B cell (primary cell): ENCODE measurements at regions not wholly inside any gene's neighbourhood (a gene's known extent, or its start where the extent isn't known, plus 50 kb on each side); places are given as distances from the start of the nearest gene placed in this dataset.

Experiments used
- ATAC-seq: fragments of 200-7000 bp; cut with Tn5 transposase; one replicate; pipeline ENCODE4 v1.10.0; 2021; ENCODE audit warnings: low read depth, mild to moderate bottlenecking, moderate number of reproducible peaks, moderate library complexity
- CTCF ChIA-PET: fragments of 350-600 bp; sonication (Branson Sonifier 250); formaldehyde crosslinking; loops from one replicate; lab custom pipeline; 2021; ENCODE audit warnings: antibody characterized with exemption, inconsistent platforms; lab: Charles Lee
- POLR2A ChIA-PET: fragments of 350-600 bp; sonication (Branson Sonifier 250); formaldehyde crosslinking; loops from one replicate; lab custom pipeline; 2021; ENCODE audit warnings: antibody characterized with exemption; lab: Charles Lee
- DNase-seq: peaks from one replicate; pipeline ENCODE4 v3.0.0; 2013
- H2AFZ ChIP-seq: 2 replicates; pipeline ENCODE4 v1.6.1; 2012; ENCODE audit warnings: mild to moderate bottlenecking, low read depth, low read length; ENCODE audit not compliant: insufficient read depth, poor library complexity, severe bottlenecking
- H3K27ac ChIP-seq, 2 donors: 1 replicate in 1 of 2; 2 replicates in 1 of 2; pipeline ENCODE4 v1.5.1; 2012 to 2013; ENCODE audit warnings: low read length in 2 of 2, mild to moderate bottlenecking in 2 of 2, moderate library complexity in 1 of 2
- H3K27me3 ChIP-seq, 4 experiments: fragments of 200-600 bp in 1 of 4; sonication (generic) in 1 of 4; replicated peaks in 1 of 4; 1 replicate in 2 of 4; 2 replicates in 2 of 4; pipeline versions ENCODE4 v1.6.1 to v1.7.0; 2013 to 2016; ENCODE audit warnings: low read length in 3 of 4, mild to moderate bottlenecking in 2 of 4, mixed read lengths in 1 of 4, moderate library complexity in 1 of 4; ENCODE audit not compliant: insufficient read depth in 4 of 4, control insufficient read depth in 3 of 4; ENCODE audit errors: control extremely low read depth in 1 of 4
- H3K36me3 ChIP-seq, 2 experiments: replicated peaks in 1 of 2; 1 replicate in 1 of 2; 2 replicates in 1 of 2; pipeline versions ENCODE4 v1.6.1 to v1.7.1; 2013; ENCODE audit warnings: low read length in 1 of 2; ENCODE audit not compliant: insufficient read depth in 2 of 2, control insufficient read depth in 1 of 2; ENCODE audit errors: control extremely low read depth in 1 of 2, extremely low read depth in 1 of 2
- H3K4me1 ChIP-seq, 2 donors: fragments of 200-600 bp in 1 of 2; sonication (generic) in 1 of 2; 1 replicate in 1 of 2; 2 replicates in 1 of 2; pipeline versions ENCODE4 v1.5.1 to v1.6.1; 2013 to 2017; ENCODE audit warnings: low read length in 2 of 2; ENCODE audit not compliant: control insufficient read depth in 2 of 2, insufficient read depth in 2 of 2
- H3K4me2 ChIP-seq: replicated peaks from 2 replicates; pipeline ENCODE3; 2012; ENCODE audit warnings: mild to moderate bottlenecking, low read depth, low read length; ENCODE audit not compliant: poor library complexity, severe bottlenecking
- H3K4me3 ChIP-seq, 5 experiments: fragments of 200-600 bp in 1 of 5; sonication (generic) in 1 of 5; 1 replicate in 3 of 5; 2 replicates in 2 of 5; pipeline versions ENCODE4 v1.5.1 to v1.7.0; 2011 to 2016; ENCODE audit warnings: low read length in 4 of 5, mild to moderate bottlenecking in 4 of 5, low read depth in 2 of 5, control low read depth in 1 of 5, moderate library complexity in 1 of 5; ENCODE audit not compliant: insufficient read depth in 1 of 5; ENCODE audit errors: control extremely low read depth in 1 of 5, extremely low read depth in 1 of 5
- H3K79me2 ChIP-seq: fragments of 200-600 bp; sonication (generic); one replicate; pipeline ENCODE4 v1.6.0; 2016; ENCODE audit warnings: low read length; ENCODE audit not compliant: control insufficient read depth, insufficient read depth
- H3K9ac ChIP-seq: fragments of 200-600 bp; sonication (generic); 2 replicates; pipeline ENCODE4 v1.6.1; 2017; ENCODE audit warnings: mild to moderate bottlenecking, low read length, moderate library complexity
- H3K9me3 ChIP-seq, 3 donors: one replicate each; pipeline versions ENCODE4 v1.6.1 to v1.7.1; 2013; ENCODE audit warnings: low read length in 2 of 3; ENCODE audit not compliant: control insufficient read depth in 2 of 3, insufficient read depth in 1 of 3; ENCODE audit errors: control extremely low read depth in 1 of 3
- H4K20me1 ChIP-seq: 2 replicates; pipeline ENCODE4 v1.6.0; 2012; ENCODE audit warnings: mild to moderate bottlenecking, low read length; ENCODE audit not compliant: insufficient read depth, control insufficient read depth, poor library complexity, severe bottlenecking
- H3K27ac Mint-ChIP-seq: one replicate; pipeline ENCODE4 v1.8.0; 2021; ENCODE audit warnings: mixed read lengths
- H3K27me3 Mint-ChIP-seq: one replicate; pipeline ENCODE4 v1.8.0; 2021; ENCODE audit warnings: mixed read lengths
- H3K4me1 Mint-ChIP-seq: one replicate; pipeline ENCODE4 v1.8.0; 2021; ENCODE audit warnings: mixed read lengths
- H3K4me3 Mint-ChIP-seq: one replicate; pipeline ENCODE4 v1.8.0; 2021; ENCODE audit warnings: mixed read lengths
- H3K9me3 Mint-ChIP-seq: one replicate; pipeline ENCODE4 v1.8.0; 2022; ENCODE audit warnings: mixed read lengths; ENCODE audit not compliant: insufficient read depth
- CTCF ChIP-seq: fragments of 200-600 bp; IDR thresholded peaks from one replicate; pipeline ENCODE4 v1.8.0; 2022; ENCODE audit warnings: antibody characterized with exemption, mild to moderate bottlenecking
- EZH2 ChIP-seq: IDR thresholded peaks from 2 replicates; pipeline ENCODE4 v1.6.1; 2012; ENCODE audit warnings: borderline replicate concordance, low read depth, mild to moderate bottlenecking, moderate library complexity, low read length; ENCODE audit not compliant: insufficient read depth, poor library complexity, severe bottlenecking
- WGBS: methylation state at CpG from one replicate; pipeline ENCODE4 v1.1.5; 2013; ENCODE audit warnings: missing lambda C conversion rate; ENCODE audit not compliant: insufficient coverage; 5-methylcytosine and 5-hydroxymethylcytosine counted together
- intact Hi-C: fragments of 100-400 bp; cut with micrococcal nuclease; formaldehyde crosslinking; loops from one replicate; pipeline ENCODE4 v1.10.0; 2022

- H3K9me3 Mint-ChIP-seq: no peaks in the 10 kb centered on the region
- no peak overlapping the region for H3K4me3 ChIP-seq
- no peak overlapping the region for H2AFZ ChIP-seq
- no peaks in the 10 kb centered on the region for H4K20me1 ChIP-seq
- WGBS: no CpG with 5 or more reads among the region's 3 CpGs
- TF ChIP-seq CTCF (no peak), EZH2 (no peak)
- CTCF ChIA-PET: interaction anchor here (1.5 kb wide), 1 partner anchor 17 kb away, joined by 4 read pairs; no protein-coding TSS in a partner anchor
- ATAC-seq: no peak
- no peak overlapping the region for H3K4me2 ChIP-seq
- no peaks in the 10 kb centered on the region for H3K79me2 ChIP-seq
- no peaks in the 10 kb centered on the region for H3K27me3 ChIP-seq
- H3K36me3 ChIP-seq: no peaks in the 10 kb centered on the region
- DNase-seq: no peak
- no peak overlapping the region for H3K4me3 Mint-ChIP-seq
- H3K9me3 ChIP-seq: no peaks in the 10 kb centered on the region
- H3K27me3 Mint-ChIP-seq: no peaks in the 10 kb centered on the region
- no peak overlapping the region for H3K27ac Mint-ChIP-seq
- POLR2A ChIA-PET: no interaction called here
- no peaks in the 10 kb centered on the region for H3K4me1 ChIP-seq
- intact Hi-C loops: no loop called here
- H3K9ac ChIP-seq: no peak overlapping the region
- peaks cover 6% of the 10 kb centered on the region for H3K4me1 Mint-ChIP-seq
- no peak overlapping the region for H3K27ac ChIP-seq
Observed at GRCh38 chr6:113731541-113731940, 125.6 kb upstream of the MARCKS start.

- intact Hi-C loops: no loop called here
- no peaks in the 10 kb centered on the region for H3K79me2 ChIP-seq
- Mint-ChIP-seq H3K4me3 (no peak overlapping the region), H3K9me3 (no peaks in the 10 kb centered on the region), H3K27me3 (no peaks in the 10 kb centered on the region), H3K27ac (no peak overlapping the region), H3K4me1 (peaks cover 6% of the 10 kb centered on the region)
- H3K4me2 ChIP-seq: no peak overlapping the region
- no peaks in the 10 kb centered on the region for H3K27me3 ChIP-seq
- H2AFZ ChIP-seq: no peak overlapping the region
- no peak overlapping the region for H3K27ac ChIP-seq
- TF ChIP-seq EZH2 (no peak), CTCF (no peak)
- no peaks in the 10 kb centered on the region for H4K20me1 ChIP-seq
- no peak for DNase-seq
- ChIA-PET CTCF (interaction anchor here (0.7 to 1.5 kb wide), 2 partner anchors 16 to 605 kb away, joined by 4 to 5 read pairs; no protein-coding TSS in a partner anchor), POLR2A (no interaction called here)
- no peak overlapping the region for H3K4me3 ChIP-seq
- H3K9ac ChIP-seq: no peak overlapping the region
- H3K36me3 ChIP-seq: no peaks in the 10 kb centered on the region
- 75% methylated on average over 4 of the region's 4 CpGs for WGBS
- no peaks in the 10 kb centered on the region for H3K4me1 ChIP-seq
- no peak for ATAC-seq
- no peaks in the 10 kb centered on the region for H3K9me3 ChIP-seq
Observed at GRCh38 chr6:113732384-113732966, 124.7 kb upstream of the MARCKS start.
